Kidney glomerular epithelial cell (primary cell): ENCODE measurements at regions not wholly inside any gene's neighbourhood (a gene's known extent, or its start where the extent isn't known, plus 50 kb on each side); places are given as distances from the start of the nearest gene placed in this dataset.

Source experiments
- DNase-seq: peaks from one replicate; lab custom pipeline; 2025; lab: John Stamatoyannopoulos, UW

DNA sequence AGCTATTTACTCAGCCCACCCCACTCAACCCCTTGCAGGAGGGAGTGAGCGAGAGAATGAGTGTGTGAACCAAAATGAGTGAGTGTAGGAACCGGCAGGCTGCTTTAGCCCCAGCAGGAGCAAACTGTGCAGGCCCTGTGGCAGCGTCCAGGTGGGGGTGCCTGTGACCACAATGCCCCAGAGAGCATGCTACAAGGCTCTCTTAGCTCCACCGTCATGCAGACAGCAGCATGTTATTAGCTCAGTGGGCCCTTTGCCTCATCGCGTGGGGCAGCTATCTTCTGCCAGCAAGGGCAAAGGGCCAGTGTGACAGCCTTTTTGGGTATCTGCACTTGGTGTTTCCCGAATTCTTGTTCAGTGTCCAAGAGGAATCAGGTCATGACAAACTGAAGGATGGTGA is 271.3 kb downstream of the GPM6A start:
- DNase-seq, result no peak

- no peak for DNase-seq
These were observed 269.3 kb downstream of the GPM6A start for GRCh38 chr4:175542786-175543185.

DNA sequence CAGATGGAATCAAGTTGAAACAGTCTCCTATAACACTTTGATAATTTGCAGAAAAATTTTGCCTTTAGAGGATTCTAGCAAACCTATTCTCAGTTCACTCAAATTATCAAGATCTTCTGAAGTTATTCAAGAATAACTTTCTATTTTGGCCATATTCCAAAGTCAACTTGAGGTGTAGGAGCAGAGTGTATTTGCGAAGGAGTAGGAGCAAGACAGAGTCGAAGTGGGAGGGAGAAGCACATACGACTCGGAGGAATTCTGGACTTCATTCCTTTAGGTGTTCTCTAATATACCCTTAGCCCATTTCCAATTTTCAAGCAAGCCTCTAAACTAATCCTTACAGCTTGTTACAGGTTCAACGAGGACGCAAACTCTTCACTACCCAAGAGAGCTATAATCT is 252.9 kb downstream of the GPM6A start:
- peak; percentile 22 for DNase-seq

GRCh38 chr4:175559526-175559925 is 252.5 kb downstream of the GPM6A start:
- DNase-seq, result no peak

- DNase-seq, result peak; percentile 40
These were observed 251.5 kb downstream of the GPM6A start for GRCh38 chr4:175560604-175561003.

DNA sequence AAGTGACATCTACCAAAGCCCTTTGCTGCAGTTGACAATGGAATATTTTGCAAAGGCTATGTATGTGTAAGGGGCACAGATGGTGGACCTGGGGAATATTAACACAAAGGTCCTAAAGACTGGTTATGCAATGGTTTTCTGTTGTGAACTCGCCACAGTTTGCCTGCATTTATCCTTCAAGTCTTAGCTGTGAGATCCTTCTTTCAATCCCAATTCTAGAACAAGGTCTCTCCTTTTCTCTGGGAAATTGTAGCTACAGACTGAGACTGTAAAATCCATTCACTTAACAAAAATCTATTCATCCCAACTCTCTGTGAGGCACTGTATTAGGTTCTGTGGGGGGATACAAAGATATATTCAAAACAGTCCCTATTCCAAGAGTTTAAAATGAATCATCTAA is 250.4 kb downstream of the GPM6A start:
- DNase-seq, result no peak

DNA sequence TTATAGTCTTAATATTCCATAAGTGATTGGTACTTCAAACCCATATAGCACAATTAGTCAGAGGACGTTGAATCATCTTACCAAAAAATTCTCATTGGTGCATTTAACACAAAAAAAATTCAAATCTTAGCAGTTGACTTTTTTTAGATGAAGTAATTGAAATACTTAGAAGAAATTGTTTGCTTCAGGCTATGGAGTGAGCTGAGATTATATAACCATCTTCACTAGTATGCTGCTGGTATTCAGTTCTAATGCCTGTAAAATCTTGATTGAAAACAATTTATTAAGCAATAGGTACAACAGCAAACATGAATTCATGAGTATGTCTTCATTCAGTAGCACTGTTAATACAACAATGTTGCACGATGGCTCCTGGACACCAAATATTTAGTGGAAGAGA is 250.0 kb downstream of the GPM6A start:
- no peak for DNase-seq

DNA sequence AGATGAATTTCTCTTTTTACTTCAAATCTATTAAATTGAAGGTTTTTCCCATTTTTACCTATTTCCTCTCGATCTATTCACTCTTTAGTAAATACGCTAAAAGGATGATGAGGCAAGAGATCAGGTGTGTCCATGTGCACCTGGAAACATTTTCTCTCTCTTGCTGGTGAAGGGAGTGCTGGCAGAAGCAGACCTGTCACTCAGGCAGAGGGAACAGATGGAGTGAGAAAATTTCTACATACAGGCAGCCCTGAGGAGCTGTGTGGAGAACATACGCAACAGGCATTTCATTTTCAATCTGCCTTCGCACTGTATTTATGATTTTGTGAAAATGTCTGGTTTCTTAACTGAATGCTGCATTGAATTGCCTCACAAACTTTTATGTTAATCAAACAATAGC is 249.5 kb downstream of the GPM6A start:
- no peak for DNase-seq
